ENCODE measurements at regions not wholly inside any gene's neighbourhood (a gene's known extent, or its start where the extent isn't known, plus 50 kb on each side); places are given as distances from the start of the nearest gene placed in this dataset.

DNA sequence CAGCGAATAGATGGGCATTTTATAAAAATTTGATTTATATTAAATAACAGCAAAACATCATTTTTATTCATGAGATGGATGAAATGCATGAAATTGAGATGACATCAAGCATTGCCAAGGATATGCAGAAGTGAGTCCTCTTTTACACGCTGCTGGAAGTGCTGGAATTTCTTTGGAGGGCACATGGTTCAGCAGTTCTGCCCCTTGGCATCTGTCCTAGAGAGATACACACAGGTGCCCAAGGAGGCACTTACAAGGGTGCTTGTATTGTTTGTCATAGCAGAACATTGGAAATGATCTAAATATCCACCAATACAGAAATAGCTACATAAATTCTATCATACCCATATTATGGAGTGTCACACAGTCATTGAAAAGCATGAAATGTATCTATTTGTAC is 441.1 kb upstream of the TMPO start:
- Histone ChIP-seq H3K27me3 (ENCODE audit: insufficient read depth) (no peaks in the 10 kb centered on the region), H3K4me1 (ENCODE audit: control insufficient read depth in 1 of 2, insufficient read depth in 2 of 2, low read depth in 1 of 2, low read length in 1 of 2) (no peaks in the 10 kb centered on the region), H3K9me3 (no peaks in the 10 kb centered on the region), H2AFZ (ENCODE audit: low read depth) (no peak overlapping the region), H3K4me3 (ENCODE audit: low read depth in 2 of 2, low read length in 1 of 2) (no peak overlapping the region), H3K36me3 (replicated peaks in 1 of 2; ENCODE audit: control insufficient read depth in 1 of 2, insufficient read depth in 2 of 2, low read length in 1 of 2) (no peaks in the 10 kb centered on the region), H3K27ac (ENCODE audit: low read depth in 2 of 2, low read length in 1 of 2) (no peak overlapping the region), H3F3A (replicated peaks; ENCODE audit: insufficient read depth) (no peaks in the 10 kb centered on the region), H3K79me2 (ENCODE audit: insufficient read depth) (no peaks in the 10 kb centered on the region), H3K9ac (no peak overlapping the region), H3K9me2 (no peaks in the 10 kb centered on the region), H4K20me1 (ENCODE audit: insufficient read depth) (no peaks in the 10 kb centered on the region), H3K4me2 (no peak overlapping the region)
- DNase-seq = no peak
- 13% methylated on average over 2 of the region's 2 CpGs for WGBS (ENCODE audit: low lambda C conversion rate)
- ChIA-PET CTCF (interaction anchor here (1.1 kb wide), 1 partner anchor 17 kb away, joined by 3 read pairs; no protein-coding TSS in a partner anchor), POLR2A (no interaction called here)
- TF ChIP-seq, protein P1, sequence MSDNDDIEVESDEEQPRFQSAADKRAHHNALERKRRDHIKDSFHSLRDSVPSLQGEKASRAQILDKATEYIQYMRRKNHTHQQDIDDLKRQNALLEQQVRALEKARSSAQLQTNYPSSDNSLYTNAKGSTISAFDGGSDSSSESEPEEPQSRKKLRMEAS (IDR thresholded peaks at IDR 0.05; ENCODE audit: low read depth) = no peak
- no peak for TF ChIP-seq RCOR1 (IDR thresholded peaks at IDR 0.05; ENCODE audit: low read length)
- no peak for TF ChIP-seq RAD21 (IDR thresholded peaks at IDR 0.05; ENCODE audit: low read length)
- TF ChIP-seq, protein P2, sequence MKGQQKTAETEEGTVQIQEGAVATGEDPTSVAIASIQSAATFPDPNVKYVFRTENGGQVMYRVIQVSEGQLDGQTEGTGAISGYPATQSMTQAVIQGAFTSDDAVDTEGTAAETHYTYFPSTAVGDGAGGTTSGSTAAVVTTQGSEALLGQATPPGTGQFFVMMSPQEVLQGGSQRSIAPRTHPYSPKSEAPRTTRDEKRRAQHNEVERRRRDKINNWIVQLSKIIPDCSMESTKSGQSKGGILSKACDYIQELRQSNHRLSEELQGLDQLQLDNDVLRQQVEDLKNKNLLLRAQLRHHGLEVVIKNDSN (IDR thresholded peaks at IDR 0.05; ENCODE audit: borderline replicate concordance, low read depth) = no peak
- TF ChIP-seq, protein P3, sequence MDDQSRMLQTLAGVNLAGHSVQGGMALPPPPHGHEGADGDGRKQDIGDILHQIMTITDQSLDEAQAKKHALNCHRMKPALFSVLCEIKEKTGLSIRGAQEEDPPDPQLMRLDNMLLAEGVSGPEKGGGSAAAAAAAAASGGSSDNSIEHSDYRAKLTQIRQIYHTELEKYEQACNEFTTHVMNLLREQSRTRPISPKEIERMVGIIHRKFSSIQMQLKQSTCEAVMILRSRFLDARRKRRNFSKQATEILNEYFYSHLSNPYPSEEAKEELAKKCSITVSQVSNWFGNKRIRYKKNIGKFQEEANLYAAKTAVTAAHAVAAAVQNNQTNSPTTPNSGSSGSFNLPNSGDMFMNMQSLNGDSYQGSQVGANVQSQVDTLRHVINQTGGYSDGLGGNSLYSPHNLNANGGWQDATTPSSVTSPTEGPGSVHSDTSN (IDR thresholded peaks at IDR 0.05) = no peak
- TF ChIP-seq FOXJ3 (CRISPR knock-in tag; IDR thresholded peaks at IDR 0.05) = no peak
- TF ChIP-seq, protein P4, sequence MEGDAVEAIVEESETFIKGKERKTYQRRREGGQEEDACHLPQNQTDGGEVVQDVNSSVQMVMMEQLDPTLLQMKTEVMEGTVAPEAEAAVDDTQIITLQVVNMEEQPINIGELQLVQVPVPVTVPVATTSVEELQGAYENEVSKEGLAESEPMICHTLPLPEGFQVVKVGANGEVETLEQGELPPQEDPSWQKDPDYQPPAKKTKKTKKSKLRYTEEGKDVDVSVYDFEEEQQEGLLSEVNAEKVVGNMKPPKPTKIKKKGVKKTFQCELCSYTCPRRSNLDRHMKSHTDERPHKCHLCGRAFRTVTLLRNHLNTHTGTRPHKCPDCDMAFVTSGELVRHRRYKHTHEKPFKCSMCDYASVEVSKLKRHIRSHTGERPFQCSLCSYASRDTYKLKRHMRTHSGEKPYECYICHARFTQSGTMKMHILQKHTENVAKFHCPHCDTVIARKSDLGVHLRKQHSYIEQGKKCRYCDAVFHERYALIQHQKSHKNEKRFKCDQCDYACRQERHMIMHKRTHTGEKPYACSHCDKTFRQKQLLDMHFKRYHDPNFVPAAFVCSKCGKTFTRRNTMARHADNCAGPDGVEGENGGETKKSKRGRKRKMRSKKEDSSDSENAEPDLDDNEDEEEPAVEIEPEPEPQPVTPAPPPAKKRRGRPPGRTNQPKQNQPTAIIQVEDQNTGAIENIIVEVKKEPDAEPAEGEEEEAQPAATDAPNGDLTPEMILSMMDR (IDR thresholded peaks at IDR 0.05) = no peak
- no peak for TF ChIP-seq RFX5 (IDR thresholded peaks at IDR 0.05; ENCODE audit: low read length)
- TF ChIP-seq FOSL2 (IDR thresholded peaks at IDR 0.05; ENCODE audit: borderline replicate concordance, low read depth) = no peak
- TF ChIP-seq NFIC (IDR thresholded peaks at IDR 0.05; ENCODE audit: borderline replicate concordance) = no peak
- TF ChIP-seq TCF12 (IDR thresholded peaks at IDR 0.05) = no peak
- TF ChIP-seq, protein P5, sequence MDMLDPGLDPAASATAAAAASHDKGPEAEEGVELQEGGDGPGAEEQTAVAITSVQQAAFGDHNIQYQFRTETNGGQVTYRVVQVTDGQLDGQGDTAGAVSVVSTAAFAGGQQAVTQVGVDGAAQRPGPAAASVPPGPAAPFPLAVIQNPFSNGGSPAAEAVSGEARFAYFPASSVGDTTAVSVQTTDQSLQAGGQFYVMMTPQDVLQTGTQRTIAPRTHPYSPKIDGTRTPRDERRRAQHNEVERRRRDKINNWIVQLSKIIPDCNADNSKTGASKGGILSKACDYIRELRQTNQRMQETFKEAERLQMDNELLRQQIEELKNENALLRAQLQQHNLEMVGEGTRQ (IDR thresholded peaks at IDR 0.05; ENCODE audit: borderline replicate concordance, low read depth, low read length) = no peak
- no peak for TF ChIP-seq TEAD4 (IDR thresholded peaks at IDR 0.05; ENCODE audit: borderline replicate concordance, insufficient read depth)
- no peak for TF ChIP-seq YY1 (IDR thresholded peaks at IDR 0.05; ENCODE audit: low read depth)
- TF ChIP-seq CHD2 (IDR thresholded peaks at IDR 0.05; ENCODE audit: low read length, partially characterized antibody) = no peak
- TF ChIP-seq, protein P6, sequence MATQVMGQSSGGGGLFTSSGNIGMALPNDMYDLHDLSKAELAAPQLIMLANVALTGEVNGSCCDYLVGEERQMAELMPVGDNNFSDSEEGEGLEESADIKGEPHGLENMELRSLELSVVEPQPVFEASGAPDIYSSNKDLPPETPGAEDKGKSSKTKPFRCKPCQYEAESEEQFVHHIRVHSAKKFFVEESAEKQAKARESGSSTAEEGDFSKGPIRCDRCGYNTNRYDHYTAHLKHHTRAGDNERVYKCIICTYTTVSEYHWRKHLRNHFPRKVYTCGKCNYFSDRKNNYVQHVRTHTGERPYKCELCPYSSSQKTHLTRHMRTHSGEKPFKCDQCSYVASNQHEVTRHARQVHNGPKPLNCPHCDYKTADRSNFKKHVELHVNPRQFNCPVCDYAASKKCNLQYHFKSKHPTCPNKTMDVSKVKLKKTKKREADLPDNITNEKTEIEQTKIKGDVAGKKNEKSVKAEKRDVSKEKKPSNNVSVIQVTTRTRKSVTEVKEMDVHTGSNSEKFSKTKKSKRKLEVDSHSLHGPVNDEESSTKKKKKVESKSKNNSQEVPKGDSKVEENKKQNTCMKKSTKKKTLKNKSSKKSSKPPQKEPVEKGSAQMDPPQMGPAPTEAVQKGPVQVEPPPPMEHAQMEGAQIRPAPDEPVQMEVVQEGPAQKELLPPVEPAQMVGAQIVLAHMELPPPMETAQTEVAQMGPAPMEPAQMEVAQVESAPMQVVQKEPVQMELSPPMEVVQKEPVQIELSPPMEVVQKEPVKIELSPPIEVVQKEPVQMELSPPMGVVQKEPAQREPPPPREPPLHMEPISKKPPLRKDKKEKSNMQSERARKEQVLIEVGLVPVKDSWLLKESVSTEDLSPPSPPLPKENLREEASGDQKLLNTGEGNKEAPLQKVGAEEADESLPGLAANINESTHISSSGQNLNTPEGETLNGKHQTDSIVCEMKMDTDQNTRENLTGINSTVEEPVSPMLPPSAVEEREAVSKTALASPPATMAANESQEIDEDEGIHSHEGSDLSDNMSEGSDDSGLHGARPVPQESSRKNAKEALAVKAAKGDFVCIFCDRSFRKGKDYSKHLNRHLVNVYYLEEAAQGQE (IDR thresholded peaks at IDR 0.05; ENCODE audit: low read depth, low read length) = no peak
- no peak for TF ChIP-seq EZH2phosphoT487 (IDR thresholded peaks at IDR 0.05; ENCODE audit: borderline replicate concordance, low read depth)

All from SK-N-SH (cell line).